ENCODE measurements at regions not wholly inside any gene's neighbourhood (a gene's known extent, or its start where the extent isn't known, plus 50 kb on each side); places are given as distances from the start of the nearest gene placed in this dataset.
A peak's percentile ranks its signal among the peaks of the same experiment; 100 is the strongest.

DNA sequence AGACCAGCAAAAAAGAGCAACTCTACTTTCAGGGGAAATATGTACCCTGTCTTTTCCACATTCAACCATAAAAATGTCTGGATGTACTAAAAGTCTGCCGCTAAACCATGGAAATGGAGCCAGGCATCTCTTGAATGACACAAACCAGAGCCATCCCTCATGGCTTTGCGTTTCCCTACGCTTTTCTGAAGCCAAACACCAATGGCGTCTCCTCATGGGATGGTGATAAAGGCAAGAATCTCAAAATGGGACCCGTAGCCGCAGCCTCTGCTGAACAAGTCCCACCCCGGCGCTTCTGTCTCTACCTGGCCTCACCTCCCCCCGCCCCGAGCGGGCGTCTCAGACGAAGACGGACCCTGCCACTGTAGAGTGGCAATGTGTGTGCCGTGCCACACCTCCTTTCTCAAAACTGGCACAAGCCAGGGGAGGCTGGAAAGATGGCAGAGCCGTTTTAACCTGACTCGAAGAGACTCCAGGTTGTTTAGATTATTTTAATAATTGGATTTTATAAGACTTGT is 80.3 kb upstream of the AFDN start:
- Histone ChIP-seq H3K4me3 (no peak overlapping the region), H3K27ac (peak overlapping the region in 1 of 2 donors; percentile 35)
- TF ChIP-seq, protein P1, sequence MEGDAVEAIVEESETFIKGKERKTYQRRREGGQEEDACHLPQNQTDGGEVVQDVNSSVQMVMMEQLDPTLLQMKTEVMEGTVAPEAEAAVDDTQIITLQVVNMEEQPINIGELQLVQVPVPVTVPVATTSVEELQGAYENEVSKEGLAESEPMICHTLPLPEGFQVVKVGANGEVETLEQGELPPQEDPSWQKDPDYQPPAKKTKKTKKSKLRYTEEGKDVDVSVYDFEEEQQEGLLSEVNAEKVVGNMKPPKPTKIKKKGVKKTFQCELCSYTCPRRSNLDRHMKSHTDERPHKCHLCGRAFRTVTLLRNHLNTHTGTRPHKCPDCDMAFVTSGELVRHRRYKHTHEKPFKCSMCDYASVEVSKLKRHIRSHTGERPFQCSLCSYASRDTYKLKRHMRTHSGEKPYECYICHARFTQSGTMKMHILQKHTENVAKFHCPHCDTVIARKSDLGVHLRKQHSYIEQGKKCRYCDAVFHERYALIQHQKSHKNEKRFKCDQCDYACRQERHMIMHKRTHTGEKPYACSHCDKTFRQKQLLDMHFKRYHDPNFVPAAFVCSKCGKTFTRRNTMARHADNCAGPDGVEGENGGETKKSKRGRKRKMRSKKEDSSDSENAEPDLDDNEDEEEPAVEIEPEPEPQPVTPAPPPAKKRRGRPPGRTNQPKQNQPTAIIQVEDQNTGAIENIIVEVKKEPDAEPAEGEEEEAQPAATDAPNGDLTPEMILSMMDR (IDR thresholded peaks at IDR 0.05), result no peak
- peak; percentile 43 for DNase-seq (ENCODE audit: low spot score)

- Histone ChIP-seq H3K27ac (no peak overlapping the region), H3K4me3 (no peak overlapping the region)
- no peak for DNase-seq (ENCODE audit: low spot score)
- TF ChIP-seq, protein P1 (IDR thresholded peaks at IDR 0.05), result no peak
These were observed 79.7 kb upstream of the AFDN start for GRCh38 chr6:167746975-167747374.

DNA sequence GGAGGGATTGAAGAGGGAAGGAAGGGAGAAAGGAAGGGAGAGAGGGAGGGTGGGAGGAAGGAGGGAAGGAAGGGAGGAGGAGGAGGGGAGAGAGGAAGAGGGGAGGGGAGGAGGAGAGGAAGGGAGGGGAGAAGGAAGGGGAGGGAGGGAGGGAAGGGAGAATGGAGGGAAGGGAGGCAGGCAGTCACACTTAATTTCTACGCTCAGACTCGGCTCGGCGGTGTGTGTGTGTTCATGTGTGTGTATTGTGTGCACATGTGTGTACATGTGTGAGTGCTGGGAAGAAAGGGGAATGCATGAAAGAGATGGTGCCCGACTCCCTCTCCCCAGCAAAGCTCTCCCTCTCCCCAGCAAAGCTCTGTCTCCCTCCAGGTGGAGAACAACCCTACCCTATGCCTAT is 79.1 kb upstream of the AFDN start:
- no peak overlapping the region for H3K27ac ChIP-seq
- no peak overlapping the region for H3K4me3 ChIP-seq
- DNase-seq (ENCODE audit: low spot score), result no peak
- TF ChIP-seq, protein P1 (IDR thresholded peaks at IDR 0.05), result no peak

DNA sequence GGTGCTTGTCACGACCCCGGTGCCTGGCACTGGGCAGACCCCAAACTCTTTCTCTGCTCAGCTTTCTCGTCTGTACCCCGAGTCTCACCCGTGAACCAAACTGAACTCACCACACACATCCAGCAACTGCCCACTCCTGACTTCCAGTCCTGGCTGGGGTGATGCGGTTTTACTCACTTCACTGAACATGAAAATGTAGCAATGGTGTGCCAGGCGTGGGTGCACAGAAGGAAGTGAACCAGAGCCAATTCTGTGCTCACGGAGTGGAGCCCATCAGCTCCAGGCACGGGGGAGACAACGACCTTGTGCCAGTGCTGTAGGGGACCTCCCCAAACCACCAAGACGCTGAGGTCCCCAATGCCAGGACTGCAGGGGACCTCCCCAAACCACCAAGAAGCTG is 78.7 kb upstream of the AFDN start:
- Histone ChIP-seq H3K4me3 (no peak overlapping the region), H3K27ac (no peak overlapping the region)
- TF ChIP-seq, protein P1 (IDR thresholded peaks at IDR 0.05), result no peak
- DNase-seq (ENCODE audit: low spot score), result no peak

DNA sequence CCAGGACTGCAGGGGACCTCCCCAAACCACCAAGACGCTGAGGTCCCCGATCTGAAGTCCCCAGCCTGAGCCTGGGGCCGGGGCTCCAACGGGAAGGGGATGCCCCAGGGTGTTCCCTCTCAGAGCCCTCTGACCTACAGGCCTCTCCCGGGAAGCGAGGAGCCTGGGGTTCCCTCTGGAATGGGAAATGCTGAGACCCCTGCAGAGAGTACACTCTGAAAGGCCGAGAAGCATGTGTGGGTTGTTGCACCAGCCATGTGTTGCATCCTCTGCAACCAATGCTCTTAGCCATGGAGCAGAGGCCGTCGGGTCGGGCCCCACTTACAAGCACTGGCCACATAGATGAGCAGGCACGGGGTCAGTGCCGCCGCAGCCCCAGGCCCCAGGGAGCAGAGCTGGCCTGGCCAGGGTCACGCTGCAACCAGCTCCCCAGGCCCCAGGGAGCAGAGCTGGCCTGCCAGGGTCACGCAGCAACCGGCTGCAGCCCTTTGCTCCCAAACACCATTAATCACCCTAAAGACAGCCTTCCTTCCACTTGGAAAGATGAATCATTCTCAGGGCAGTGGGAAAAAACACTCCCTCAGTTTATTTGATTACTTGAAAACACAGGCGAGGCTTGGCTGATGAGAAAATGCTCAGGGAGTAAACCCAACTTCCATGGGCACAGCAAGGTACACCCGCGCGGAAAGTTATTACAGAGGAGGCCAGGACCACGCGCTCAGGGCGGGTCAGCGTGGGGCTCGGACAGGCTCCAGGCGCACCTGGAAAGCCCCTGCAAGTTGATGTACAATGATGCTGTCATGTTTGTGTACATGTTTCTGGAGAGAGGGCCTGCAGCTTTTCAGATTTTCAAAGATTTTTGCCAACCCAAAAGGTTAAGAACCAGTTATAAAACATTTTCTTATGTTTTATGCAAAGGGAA is 78.0 kb upstream of the AFDN start:
- TF ChIP-seq, protein P1 (IDR thresholded peaks at IDR 0.05), result no peak
- Histone ChIP-seq H3K4me3 (no peak overlapping the region), H3K27ac (no peak overlapping the region)
- no peak for DNase-seq (ENCODE audit: low spot score)

- no peak for DNase-seq (ENCODE audit: low spot score)
- TF ChIP-seq, protein P1 (IDR thresholded peaks at IDR 0.05), result no peak
- H3K4me3 ChIP-seq, result no peak overlapping the region
- no peak overlapping the region for H3K27ac ChIP-seq
These were observed 75.8 kb upstream of the AFDN start for GRCh38 chr6:167750956-167751358.

All from coronary artery (tissue), 2 donors.